ENCODE measurements at regions not wholly inside any gene's neighbourhood (a gene's known extent, or its start where the extent isn't known, plus 50 kb on each side); places are given as distances from the start of the nearest gene placed in this dataset.

GRCh38 chr2:209305026-209305425 lies 118.8 kb upstream of the MAP2 start:
- TF ChIP-seq CTCF (conservative IDR thresholded peaks at IDR 0.05; ENCODE audit: low read depth in 2 of 2) (no peak), EZH2 (IDR thresholded peaks at IDR 0.05; ENCODE audit: low read depth, unreplicated experiment) (no peak), POLR2AphosphoS5 (IDR thresholded peaks at IDR 0.05; ENCODE audit: low read depth) (peak; percentile 25; the same call in 1 of the 2 replicates), CREB1 (CRISPR knock-in tag; IDR thresholded peaks at IDR 0.05; ENCODE audit: low read depth) (no peak), EZH2phosphoT487 (IDR thresholded peaks at IDR 0.05; ENCODE audit: unreplicated experiment) (no peak), ETS1 (IDR thresholded peaks at IDR 0.05) (no peak), JUNB (IDR thresholded peaks at IDR 0.05; ENCODE audit: unreplicated experiment) (no peak), ZNF462 (CRISPR knock-in tag; IDR thresholded peaks at IDR 0.05) (no peak), STAT1 (IDR thresholded peaks at IDR 0.05; ENCODE audit: unreplicated experiment) (no peak), NANOG (IDR thresholded peaks at IDR 0.05; ENCODE audit: borderline replicate concordance) (peak; percentile 77; the same call in 1 of the 2 replicates), ZNF114 (CRISPR knock-in tag; IDR thresholded peaks at IDR 0.05) (no peak), ZNF331 (CRISPR knock-in tag; IDR thresholded peaks at IDR 0.05; ENCODE audit: low read depth) (no peak)
- TF ChIP-seq, protein P1, sequence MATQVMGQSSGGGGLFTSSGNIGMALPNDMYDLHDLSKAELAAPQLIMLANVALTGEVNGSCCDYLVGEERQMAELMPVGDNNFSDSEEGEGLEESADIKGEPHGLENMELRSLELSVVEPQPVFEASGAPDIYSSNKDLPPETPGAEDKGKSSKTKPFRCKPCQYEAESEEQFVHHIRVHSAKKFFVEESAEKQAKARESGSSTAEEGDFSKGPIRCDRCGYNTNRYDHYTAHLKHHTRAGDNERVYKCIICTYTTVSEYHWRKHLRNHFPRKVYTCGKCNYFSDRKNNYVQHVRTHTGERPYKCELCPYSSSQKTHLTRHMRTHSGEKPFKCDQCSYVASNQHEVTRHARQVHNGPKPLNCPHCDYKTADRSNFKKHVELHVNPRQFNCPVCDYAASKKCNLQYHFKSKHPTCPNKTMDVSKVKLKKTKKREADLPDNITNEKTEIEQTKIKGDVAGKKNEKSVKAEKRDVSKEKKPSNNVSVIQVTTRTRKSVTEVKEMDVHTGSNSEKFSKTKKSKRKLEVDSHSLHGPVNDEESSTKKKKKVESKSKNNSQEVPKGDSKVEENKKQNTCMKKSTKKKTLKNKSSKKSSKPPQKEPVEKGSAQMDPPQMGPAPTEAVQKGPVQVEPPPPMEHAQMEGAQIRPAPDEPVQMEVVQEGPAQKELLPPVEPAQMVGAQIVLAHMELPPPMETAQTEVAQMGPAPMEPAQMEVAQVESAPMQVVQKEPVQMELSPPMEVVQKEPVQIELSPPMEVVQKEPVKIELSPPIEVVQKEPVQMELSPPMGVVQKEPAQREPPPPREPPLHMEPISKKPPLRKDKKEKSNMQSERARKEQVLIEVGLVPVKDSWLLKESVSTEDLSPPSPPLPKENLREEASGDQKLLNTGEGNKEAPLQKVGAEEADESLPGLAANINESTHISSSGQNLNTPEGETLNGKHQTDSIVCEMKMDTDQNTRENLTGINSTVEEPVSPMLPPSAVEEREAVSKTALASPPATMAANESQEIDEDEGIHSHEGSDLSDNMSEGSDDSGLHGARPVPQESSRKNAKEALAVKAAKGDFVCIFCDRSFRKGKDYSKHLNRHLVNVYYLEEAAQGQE (IDR thresholded peaks at IDR 0.05; ENCODE audit: unreplicated experiment): no peak
